Calu3 (cell line): ENCODE measurements at regions not wholly inside any gene's neighbourhood (a gene's known extent, or its start where the extent isn't known, plus 50 kb on each side); places are given as distances from the start of the nearest gene placed in this dataset.

ENCODE experiments used
- BruUV-seq: library from RNA; stranded (reverse); fragments of 400-500 nt; replicated peaks from 2 replicates; lab custom pipeline; 2021; lab: Mats Ljungman, UMichigan
- CTCF ChIA-PET: fragments of 300-600 bp; sonication (Branson Sonifier 250); formaldehyde crosslinking; loops from one replicate; lab custom pipeline; 2022; ENCODE audit warnings: antibody characterized with exemption; lab: Charles Lee
- DNase-seq: peaks from one replicate; pipeline ENCODE4 v3.0.0; 2022
- H3K27ac Mint-ChIP-seq: one replicate; pipeline ENCODE4 v1.8.0; 2022; ENCODE audit warnings: mixed read lengths; ENCODE audit not compliant: unreplicated experiment
- H3K27me3 Mint-ChIP-seq: one replicate; pipeline ENCODE4 v1.8.0; 2022; ENCODE audit warnings: mixed read lengths; ENCODE audit not compliant: unreplicated experiment
- H3K36me3 Mint-ChIP-seq: one replicate; pipeline ENCODE4 v1.8.0; 2022; ENCODE audit warnings: mild to moderate bottlenecking, moderate library complexity, mixed read lengths; ENCODE audit not compliant: insufficient read depth, unreplicated experiment
- H3K4me1 Mint-ChIP-seq: one replicate; pipeline ENCODE4 v1.8.0; 2022; ENCODE audit warnings: mild to moderate bottlenecking, low read depth, mixed read lengths; ENCODE audit not compliant: unreplicated experiment
- H3K4me3 Mint-ChIP-seq: one replicate; pipeline ENCODE4 v1.8.0; 2022; ENCODE audit warnings: mild to moderate bottlenecking, low read depth, moderate library complexity, mixed read lengths; ENCODE audit not compliant: unreplicated experiment
- H3K9me3 Mint-ChIP-seq: one replicate; pipeline ENCODE4 v1.8.0; 2022; ENCODE audit warnings: low read depth, mixed read lengths; ENCODE audit not compliant: unreplicated experiment
- CTCF ChIP-seq: fragments of 200-600 bp; IDR thresholded peaks from one replicate; pipeline ENCODE4 v1.8.0; 2022; ENCODE audit warnings: antibody characterized with exemption; ENCODE audit not compliant: unreplicated experiment
- intact Hi-C: fragments of 100-400 bp; cut with micrococcal nuclease; formaldehyde crosslinking; loops from one replicate; pipeline ENCODE4 v1.10.0; 2022; ENCODE audit not compliant: unreplicated experiment

GRCh38 chr11:20248871-20249270 lies 88.6 kb upstream of the DBX1 start:
- BruUV-seq, result no TSS peak
- Mint-ChIP-seq H3K4me1 (no peaks in the 10 kb centered on the region), H3K27ac (no peak overlapping the region), H3K36me3 (no peaks in the 10 kb centered on the region), H3K4me3 (no peak overlapping the region), H3K9me3 (no peaks in the 10 kb centered on the region), H3K27me3 (peaks cover 69% of the 10 kb centered on the region)
- CTCF ChIA-PET, result no interaction called here
- no peak for TF ChIP-seq CTCF
- DNase-seq, result no peak
- intact Hi-C loops, result no loop called here

GRCh38 chr11:20248121-20248772 lies 88.0 kb upstream of the DBX1 start:
- Mint-ChIP-seq H3K27ac (no peak overlapping the region), H3K9me3 (no peaks in the 10 kb centered on the region), H3K4me3 (no peak overlapping the region), H3K4me1 (no peaks in the 10 kb centered on the region), H3K36me3 (no peaks in the 10 kb centered on the region), H3K27me3 (peaks cover 63% of the 10 kb centered on the region)
- no TSS peak for BruUV-seq
- CTCF ChIA-PET, result no interaction called here
- TF ChIP-seq CTCF, result no peak
- DNase-seq, result no peak
- intact Hi-C loops, result no loop called here

GRCh38 chr11:20247591-20248007 lies 87.3 kb upstream of the DBX1 start:
- CTCF ChIA-PET, result no interaction called here
- no peaks in the 10 kb centered on the region for H3K36me3 Mint-ChIP-seq
- H3K4me3 Mint-ChIP-seq, result no peak overlapping the region
- BruUV-seq, result no TSS peak
- H3K9me3 Mint-ChIP-seq, result no peaks in the 10 kb centered on the region
- no peak for TF ChIP-seq CTCF
- no peak overlapping the region for H3K27ac Mint-ChIP-seq
- intact Hi-C loops, result no loop called here
- H3K27me3 Mint-ChIP-seq, result peaks cover 56% of the 10 kb centered on the region
- no peaks in the 10 kb centered on the region for H3K4me1 Mint-ChIP-seq
- no peak for DNase-seq

- no peaks in the 10 kb centered on the region for H3K36me3 Mint-ChIP-seq
- H3K9me3 Mint-ChIP-seq, result peaks cover 2% of the 10 kb centered on the region
- H3K4me1 Mint-ChIP-seq, result no peaks in the 10 kb centered on the region
- no TSS peak for BruUV-seq
- TF ChIP-seq CTCF, result peak; percentile 17
- no peak for DNase-seq
- no peak overlapping the region for H3K4me3 Mint-ChIP-seq
- peaks cover 38% of the 10 kb centered on the region for H3K27me3 Mint-ChIP-seq
- intact Hi-C loops, result loop anchor here (1.0 to 2.0 kb wide), 2 partner anchors 93 to 107 kb away; no protein-coding TSS in a partner anchor
- no peak overlapping the region for H3K27ac Mint-ChIP-seq
- CTCF ChIA-PET, result no interaction called here
These were observed 83.7 kb upstream of the DBX1 start for GRCh38 chr11:20243974-20244373.
